ENCODE measurements at regions not wholly inside any gene's neighbourhood (a gene's known extent, or its start where the extent isn't known, plus 50 kb on each side); places are given as distances from the start of the nearest gene placed in this dataset.

GRCh38 chr20:40313730-40314129, 375.3 kb downstream of the MAFB start:
- Histone ChIP-seq H3K27me3 (no peaks in the 10 kb centered on the region), H3K36me3 (no peaks in the 10 kb centered on the region), H3K4me1 (peaks cover 0 to 5% (median 0%) of the 10 kb centered on the region in 12 donors), H3K9me3 (peaks cover 0 to 3% (median 0%) of the 10 kb centered on the region in 12 donors), H3K27ac (peak overlapping the region in 1 of 12 donors; percentile 6), H3K4me3 (no peak overlapping the region)
- 67 to 81% (median 77%) methylated on average over 2 of the region's 2 CpGs for WGBS, 4 donors
- ATAC-seq, result no peak
- TF ChIP-seq CTCF (IDR thresholded peaks at IDR 0.05), result no peak
- TF ChIP-seq POLR2A (IDR thresholded peaks at IDR 0.05), result no peak
- DNase-seq, result no peak
- intact Hi-C loops (cut with DNase I), result no loop called here

- Histone ChIP-seq H3K4me3 (no peak overlapping the region), H3K27ac (no peak overlapping the region), H3K27me3 (no peaks in the 10 kb centered on the region), H3K9me3 (peaks cover 0 to 3% (median 0%) of the 10 kb centered on the region in 12 donors), H3K36me3 (no peaks in the 10 kb centered on the region), H3K4me1 (peaks cover 0 to 4% (median 0%) of the 10 kb centered on the region in 12 donors)
- no peak for TF ChIP-seq CTCF (IDR thresholded peaks at IDR 0.05)
- no peak for TF ChIP-seq POLR2A (IDR thresholded peaks at IDR 0.05)
- DNase-seq, result no peak
- WGBS, 4 donors, result 86 to 88% (median 86%) methylated on average over 6 of the region's 6 CpGs
- ATAC-seq, result no peak
- intact Hi-C loops (cut with DNase I), result no loop called here
Observed at GRCh38 chr20:40309731-40310130, 379.3 kb downstream of the MAFB start.

GRCh38 chr20:40307997-40308396, 381.0 kb downstream of the MAFB start:
- H3K36me3 ChIP-seq, result no peaks in the 10 kb centered on the region
- 66 to 77% (median 70%) methylated on average over 7 of the region's 7 CpGs for WGBS, 4 donors
- H3K4me1 ChIP-seq, result no peaks in the 10 kb centered on the region
- H3K4me3 ChIP-seq, result no peak overlapping the region
- H3K9me3 ChIP-seq, result peaks cover 0 to 3% (median 0%) of the 10 kb centered on the region in 12 donors
- intact Hi-C loops (cut with DNase I), result no loop called here
- no peak for ATAC-seq
- DNase-seq, result no peak
- TF ChIP-seq CTCF (IDR thresholded peaks at IDR 0.05), result no peak
- TF ChIP-seq POLR2A (IDR thresholded peaks at IDR 0.05), result no peak
- H3K27me3 ChIP-seq, result no peaks in the 10 kb centered on the region
- no peak overlapping the region for H3K27ac ChIP-seq

- intact Hi-C loops (cut with DNase I), result no loop called here
- TF ChIP-seq CTCF (IDR thresholded peaks at IDR 0.05) (no peak), POLR2A (IDR thresholded peaks at IDR 0.05) (no peak)
- no peak for ATAC-seq
- H3K27ac ChIP-seq, result no peak overlapping the region
- no peaks in the 10 kb centered on the region for H3K4me1 ChIP-seq
- no peaks in the 10 kb centered on the region for H3K27me3 ChIP-seq
- H3K4me3 ChIP-seq, result no peak overlapping the region
- DNase-seq, result no peak
- H3K9me3 ChIP-seq, result peaks cover 0 to 3% (median 0%) of the 10 kb centered on the region in 12 donors
- WGBS, 4 donors, result 66 to 91% (median 78%) methylated on average over 3 of the region's 3 CpGs
- H3K36me3 ChIP-seq, result no peaks in the 10 kb centered on the region
Observed at GRCh38 chr20:40307268-40307667, 381.8 kb downstream of the MAFB start.
